Astrocyte (in vitro differentiated cells and primary cell): ENCODE measurements at regions not wholly inside any gene's neighbourhood (a gene's known extent, or its start where the extent isn't known, plus 50 kb on each side); places are given as distances from the start of the nearest gene placed in this dataset.

ENCODE experiments used
- DNase-seq: peaks from one replicate; pipeline ENCODE4 v3.0.0-alpha.2; 2010; ENCODE audit warnings: low read depth
- FAIRE-seq: peaks from 2 replicates; lab custom pipeline; 2011; peaks lifted over from hg19 to GRCh38; lab: Jason Lieb, UNC
- H2AFZ ChIP-seq: 2 replicates; pipeline ENCODE4 v1.6.0; 2012; ENCODE audit warnings: low read depth, low read length, inconsistent platforms
- H3K27ac ChIP-seq: 2 replicates; pipeline ENCODE4 v1.5.1; 2011; ENCODE audit warnings: low read depth, low read length, inconsistent platforms
- H3K27me3 ChIP-seq: 2 replicates; pipeline ENCODE4 v1.6.0; 2011; ENCODE audit warnings: low read length, inconsistent platforms; ENCODE audit not compliant: insufficient read depth
- H3K36me3 ChIP-seq: 2 replicates; pipeline ENCODE4 v1.5.1; 2011; ENCODE audit warnings: low read length, inconsistent platforms; ENCODE audit not compliant: insufficient read depth
- H3K4me1 ChIP-seq: 2 replicates; pipeline ENCODE4 v1.5.1; 2011; ENCODE audit warnings: low read length, inconsistent platforms; ENCODE audit not compliant: insufficient read depth
- H3K4me2 ChIP-seq: 2 replicates; pipeline ENCODE4 v1.6.0; 2012; ENCODE audit warnings: low read length, inconsistent platforms
- H3K4me3 ChIP-seq: 2 replicates; pipeline ENCODE4 v1.5.1; 2011; ENCODE audit warnings: low read depth, mild to moderate bottlenecking, low read length, inconsistent platforms; ENCODE audit not compliant: insufficient read depth
- H3K79me2 ChIP-seq: 2 replicates; pipeline ENCODE4 v1.6.0; 2012; ENCODE audit warnings: mild to moderate bottlenecking, low read length, inconsistent platforms; ENCODE audit not compliant: insufficient read depth
- H3K9ac ChIP-seq: 2 replicates; pipeline ENCODE4 v1.6.0; 2012; ENCODE audit warnings: mild to moderate bottlenecking, low read length, inconsistent platforms
- H3K9me3 ChIP-seq: 2 replicates; pipeline ENCODE4 v1.5.1; 2012; ENCODE audit warnings: low read depth, mild to moderate bottlenecking, low read length, inconsistent platforms; ENCODE audit not compliant: insufficient read depth
- H4K20me1 ChIP-seq: 2 replicates; pipeline ENCODE4 v1.6.0; 2012; ENCODE audit warnings: low read length, inconsistent platforms; ENCODE audit not compliant: insufficient read depth
- H3K27ac Mint-ChIP-seq: one replicate; pipeline ENCODE4 v1.8.0; 2021; ENCODE audit warnings: mild to moderate bottlenecking, mixed read lengths; ENCODE audit not compliant: unreplicated experiment
- H3K27me3 Mint-ChIP-seq: one replicate; pipeline ENCODE4 v1.8.0; 2021; ENCODE audit warnings: low read depth, mixed read lengths; ENCODE audit not compliant: unreplicated experiment
- H3K36me3 Mint-ChIP-seq: one replicate; pipeline ENCODE4 v1.8.0; 2021; ENCODE audit warnings: low read depth, mixed read lengths; ENCODE audit not compliant: unreplicated experiment
- H3K4me1 Mint-ChIP-seq: one replicate; pipeline ENCODE4 v1.8.0; 2021; ENCODE audit warnings: low read depth, mixed read lengths; ENCODE audit not compliant: unreplicated experiment
- H3K4me3 Mint-ChIP-seq: one replicate; pipeline ENCODE4 v1.8.0; 2021; ENCODE audit warnings: mild to moderate bottlenecking, moderate library complexity, mixed read lengths; ENCODE audit not compliant: unreplicated experiment
- H3K9me3 Mint-ChIP-seq: one replicate; pipeline ENCODE4 v1.8.0; 2021; ENCODE audit warnings: mild to moderate bottlenecking, mixed read lengths; ENCODE audit not compliant: unreplicated experiment
- EZH2 ChIP-seq: IDR thresholded peaks from 2 replicates; pipeline ENCODE4 v1.6.1; 2012; ENCODE audit warnings: mild to moderate bottlenecking, low read length, inconsistent platforms; ENCODE audit not compliant: insufficient read depth
- TF ChIP-seq, protein P1 (sequence below): IDR thresholded peaks from 2 replicates; pipeline ENCODE4 v1.5.1; 2011; ENCODE audit warnings: low read depth, mild to moderate bottlenecking, inconsistent platforms, low read length, moderate library complexity; ENCODE audit not compliant: insufficient read depth

DNA sequence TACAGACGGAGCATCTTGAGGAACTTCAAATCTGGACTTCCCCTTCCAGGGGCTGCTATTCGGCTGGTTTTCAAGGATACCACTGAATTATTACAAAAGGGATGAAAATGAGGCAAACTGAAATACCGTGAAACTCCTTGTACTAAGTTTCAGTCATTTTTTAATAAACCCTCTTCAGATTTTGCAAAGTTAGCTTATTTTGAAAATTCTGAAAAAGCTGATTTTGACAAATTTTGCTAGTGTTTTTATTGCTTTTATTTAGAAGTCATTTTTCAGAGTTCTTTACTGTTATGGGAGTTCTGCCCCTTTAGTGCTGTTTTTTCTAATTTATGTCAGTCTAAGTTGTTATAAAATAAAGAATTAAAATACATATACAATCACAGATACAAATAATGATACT, 390.4 kb upstream of the VRK2 start:
- Histone ChIP-seq H3K27ac (no peak overlapping the region), H4K20me1 (no peaks in the 10 kb centered on the region), H3K36me3 (no peaks in the 10 kb centered on the region), H2AFZ (no peak overlapping the region), H3K79me2 (no peaks in the 10 kb centered on the region), H3K4me2 (no peak overlapping the region), H3K4me3 (no peak overlapping the region), H3K9me3 (peaks cover 5% of the 10 kb centered on the region), H3K9ac (no peak overlapping the region), H3K27me3 (no peaks in the 10 kb centered on the region), H3K4me1 (no peaks in the 10 kb centered on the region)
- Mint-ChIP-seq H3K4me1 (no peaks in the 10 kb centered on the region), H3K4me3 (no peak overlapping the region), H3K27me3 (no peaks in the 10 kb centered on the region), H3K9me3 (peaks cover 3% of the 10 kb centered on the region), H3K36me3 (no peaks in the 10 kb centered on the region), H3K27ac (no peak overlapping the region)
- FAIRE-seq, result no peak
- TF ChIP-seq, protein P1, sequence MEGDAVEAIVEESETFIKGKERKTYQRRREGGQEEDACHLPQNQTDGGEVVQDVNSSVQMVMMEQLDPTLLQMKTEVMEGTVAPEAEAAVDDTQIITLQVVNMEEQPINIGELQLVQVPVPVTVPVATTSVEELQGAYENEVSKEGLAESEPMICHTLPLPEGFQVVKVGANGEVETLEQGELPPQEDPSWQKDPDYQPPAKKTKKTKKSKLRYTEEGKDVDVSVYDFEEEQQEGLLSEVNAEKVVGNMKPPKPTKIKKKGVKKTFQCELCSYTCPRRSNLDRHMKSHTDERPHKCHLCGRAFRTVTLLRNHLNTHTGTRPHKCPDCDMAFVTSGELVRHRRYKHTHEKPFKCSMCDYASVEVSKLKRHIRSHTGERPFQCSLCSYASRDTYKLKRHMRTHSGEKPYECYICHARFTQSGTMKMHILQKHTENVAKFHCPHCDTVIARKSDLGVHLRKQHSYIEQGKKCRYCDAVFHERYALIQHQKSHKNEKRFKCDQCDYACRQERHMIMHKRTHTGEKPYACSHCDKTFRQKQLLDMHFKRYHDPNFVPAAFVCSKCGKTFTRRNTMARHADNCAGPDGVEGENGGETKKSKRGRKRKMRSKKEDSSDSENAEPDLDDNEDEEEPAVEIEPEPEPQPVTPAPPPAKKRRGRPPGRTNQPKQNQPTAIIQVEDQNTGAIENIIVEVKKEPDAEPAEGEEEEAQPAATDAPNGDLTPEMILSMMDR, result no peak
- TF ChIP-seq EZH2, result no peak
- no peak for DNase-seq

DNA sequence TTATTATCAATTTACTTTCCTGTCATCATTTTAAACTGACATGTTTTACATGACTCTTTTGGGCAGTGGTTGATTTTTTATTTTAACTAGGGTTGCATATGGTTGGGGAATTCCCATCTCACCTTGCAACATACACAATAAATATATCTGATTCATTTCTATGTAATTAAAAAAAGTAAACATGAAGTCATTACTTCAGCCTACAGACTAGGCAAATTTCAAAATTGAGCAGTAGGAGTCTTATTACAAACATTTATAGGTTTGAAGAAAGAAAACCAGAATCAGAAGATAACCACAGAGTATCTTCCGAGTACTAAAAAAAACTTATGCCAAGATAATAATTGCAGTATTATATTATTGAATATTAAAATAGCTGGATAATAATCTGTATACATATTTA, 377.0 kb upstream of the VRK2 start:
- Histone ChIP-seq H3K4me3 (no peak overlapping the region), H2AFZ (no peak overlapping the region), H3K4me1 (no peaks in the 10 kb centered on the region), H4K20me1 (no peaks in the 10 kb centered on the region), H3K27me3 (no peaks in the 10 kb centered on the region), H3K9me3 (no peaks in the 10 kb centered on the region), H3K36me3 (no peaks in the 10 kb centered on the region), H3K4me2 (no peak overlapping the region), H3K79me2 (no peaks in the 10 kb centered on the region), H3K9ac (no peak overlapping the region), H3K27ac (no peak overlapping the region)
- Mint-ChIP-seq H3K4me3 (no peak overlapping the region), H3K27ac (no peak overlapping the region), H3K4me1 (no peaks in the 10 kb centered on the region), H3K36me3 (peaks cover 1% of the 10 kb centered on the region), H3K9me3 (no peaks in the 10 kb centered on the region), H3K27me3 (no peaks in the 10 kb centered on the region)
- DNase-seq (no peak), FAIRE-seq (no peak)
- TF ChIP-seq EZH2, result no peak
- TF ChIP-seq, protein P1, result no peak

DNA sequence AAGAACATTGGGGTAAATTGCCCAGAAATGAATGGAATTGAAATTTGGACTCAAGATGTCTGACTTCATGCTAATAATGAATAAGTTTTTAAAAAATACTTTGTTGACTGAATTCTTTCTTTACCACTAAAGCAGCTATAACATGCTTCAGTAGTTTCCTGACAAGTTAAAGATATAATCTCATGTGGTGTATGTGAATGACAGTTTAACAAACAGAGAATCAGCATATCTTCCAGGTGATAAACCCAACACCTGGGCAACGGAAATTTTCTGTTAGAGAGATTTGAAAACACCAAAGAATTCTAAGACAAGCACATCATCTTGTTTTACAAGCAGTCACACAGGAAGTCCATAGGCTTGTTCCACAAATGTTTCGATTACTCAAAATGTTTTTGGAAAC, 372.6 kb upstream of the VRK2 start:
- no peaks in the 10 kb centered on the region for H3K27me3 Mint-ChIP-seq
- H3K4me3 Mint-ChIP-seq, result no peak overlapping the region
- H3K27ac Mint-ChIP-seq, result no peak overlapping the region
- FAIRE-seq, result no peak
- no peaks in the 10 kb centered on the region for H3K36me3 ChIP-seq
- H3K27ac ChIP-seq, result no peak overlapping the region
- H4K20me1 ChIP-seq, result no peaks in the 10 kb centered on the region
- H3K9me3 ChIP-seq, result no peaks in the 10 kb centered on the region
- H3K36me3 Mint-ChIP-seq, result no peaks in the 10 kb centered on the region
- no peaks in the 10 kb centered on the region for H3K79me2 ChIP-seq
- TF ChIP-seq, protein P1, result no peak
- no peak for TF ChIP-seq EZH2
- DNase-seq, result no peak
- no peaks in the 10 kb centered on the region for H3K27me3 ChIP-seq
- H3K9ac ChIP-seq, result no peak overlapping the region
- H2AFZ ChIP-seq, result no peak overlapping the region
- no peaks in the 10 kb centered on the region for H3K4me1 Mint-ChIP-seq
- no peak overlapping the region for H3K4me3 ChIP-seq
- no peaks in the 10 kb centered on the region for H3K4me1 ChIP-seq
- no peaks in the 10 kb centered on the region for H3K9me3 Mint-ChIP-seq
- no peak overlapping the region for H3K4me2 ChIP-seq
